Liver (tissue), 3 donors: ENCODE measurements at regions not wholly inside any gene's neighbourhood (a gene's known extent, or its start where the extent isn't known, plus 50 kb on each side); places are given as distances from the start of the nearest gene placed in this dataset.

Experiments
- CTCF ChIP-seq: fragments of 150-350 bp; IDR thresholded peaks from 2 replicates; pipeline ENCODE4 v1.5.1; 2017; ENCODE audit warnings: improper control_type of control experiment, low read depth, low read length; ENCODE audit not compliant: missing input control
- FOXA2 ChIP-seq: IDR thresholded peaks from 2 replicates; pipeline ENCODE4 v1.6.1; 2016; ENCODE audit warnings: antibody characterized with exemption
- JUND ChIP-seq, 2 donors: IDR thresholded peaks; 2 replicates each; pipeline ENCODE4 v1.6.1; 2016; ENCODE audit warnings: antibody characterized with exemption in 2 of 2
- REST ChIP-seq: IDR thresholded peaks from 2 replicates; pipeline ENCODE4 v1.6.1; 2016; ENCODE audit warnings: antibody characterized with exemption, mild to moderate bottlenecking
- YY1 ChIP-seq: IDR thresholded peaks from 2 replicates; pipeline ENCODE4 v1.6.1; 2016; ENCODE audit warnings: antibody characterized with exemption, mild to moderate bottlenecking
- ZBTB33 ChIP-seq: IDR thresholded peaks from 2 replicates; pipeline ENCODE4 v1.6.1; 2016; ENCODE audit warnings: antibody characterized with exemption
- TF ChIP-seq, protein P1 (sequence below): IDR thresholded peaks from 2 replicates; pipeline ENCODE4 v1.6.1; 2016; ENCODE audit warnings: antibody characterized with exemption
- donor health status: healthy.
- donor health status: healthy.

DNA sequence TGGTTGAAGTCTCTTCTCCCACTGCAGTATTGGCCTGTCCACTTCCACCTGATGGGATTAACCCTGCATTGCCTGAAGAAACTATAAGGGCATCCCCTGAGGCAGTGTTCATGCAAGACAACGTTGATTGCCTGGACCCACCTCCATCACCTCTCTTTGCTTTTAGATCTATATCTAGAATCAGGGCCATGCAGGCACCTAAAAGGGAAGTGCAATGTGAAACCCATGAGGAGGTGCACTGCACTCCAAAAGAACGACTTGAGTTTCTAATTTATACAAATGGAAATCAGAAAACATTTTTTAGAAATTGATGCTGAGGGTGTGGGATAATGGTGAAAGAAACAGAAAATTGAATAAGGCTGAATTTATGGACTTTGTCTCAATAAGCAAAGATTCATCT, 694.4 kb downstream of the TRAM1L1 start:
- TF ChIP-seq ZBTB33: no peak
- no peak for TF ChIP-seq YY1
- TF ChIP-seq REST: no peak
- no peak for TF ChIP-seq CTCF
- TF ChIP-seq JUND (IDR thresholded peaks at IDR 0.05): no peak
- TF ChIP-seq, protein P1, sequence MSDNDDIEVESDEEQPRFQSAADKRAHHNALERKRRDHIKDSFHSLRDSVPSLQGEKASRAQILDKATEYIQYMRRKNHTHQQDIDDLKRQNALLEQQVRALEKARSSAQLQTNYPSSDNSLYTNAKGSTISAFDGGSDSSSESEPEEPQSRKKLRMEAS: no peak
- TF ChIP-seq FOXA2: no peak
